ENCODE measurements at regions not wholly inside any gene's neighbourhood (a gene's known extent, or its start where the extent isn't known, plus 50 kb on each side); places are given as distances from the start of the nearest gene placed in this dataset.

GRCh38 chr15:81853150-81853748, 192.6 kb downstream of the MEX3B start:
- TF ChIP-seq CTCF (IDR thresholded peaks at IDR 0.05) (no peak), ZFX (IDR thresholded peaks at IDR 0.05; ENCODE audit: borderline replicate concordance) (no peak)
